Tibial nerve (tissue), 3 donors: ENCODE measurements at regions not wholly inside any gene's neighbourhood (a gene's known extent, or its start where the extent isn't known, plus 50 kb on each side); places are given as distances from the start of the nearest gene placed in this dataset.

Experiments
- POLR2A ChIP-seq, 2 donors: fragments of 450-650 bp; IDR thresholded peaks; one replicate each; pipeline ENCODE4 v1.6.1; 2017; ENCODE audit warnings: antibody characterized with exemption in 2 of 2, mild to moderate bottlenecking in 2 of 2, moderate library complexity in 2 of 2
- TF ChIP-seq, protein P1 (sequence below), 5 experiments: fragments of 200-600 bp in 3 of 5; fragments of 450-650 bp in 2 of 5; sonication (generic) in 3 of 5; IDR thresholded peaks; one replicate each; pipeline ENCODE4 v1.5.1; 2016 to 2019; ENCODE audit warnings: antibody characterized with exemption in 5 of 5, mild to moderate bottlenecking in 3 of 5, moderate library complexity in 2 of 5

GRCh38 chr5:3886524-3887451, 291.2 kb downstream of the IRX1 start:
- TF ChIP-seq, protein P1, sequence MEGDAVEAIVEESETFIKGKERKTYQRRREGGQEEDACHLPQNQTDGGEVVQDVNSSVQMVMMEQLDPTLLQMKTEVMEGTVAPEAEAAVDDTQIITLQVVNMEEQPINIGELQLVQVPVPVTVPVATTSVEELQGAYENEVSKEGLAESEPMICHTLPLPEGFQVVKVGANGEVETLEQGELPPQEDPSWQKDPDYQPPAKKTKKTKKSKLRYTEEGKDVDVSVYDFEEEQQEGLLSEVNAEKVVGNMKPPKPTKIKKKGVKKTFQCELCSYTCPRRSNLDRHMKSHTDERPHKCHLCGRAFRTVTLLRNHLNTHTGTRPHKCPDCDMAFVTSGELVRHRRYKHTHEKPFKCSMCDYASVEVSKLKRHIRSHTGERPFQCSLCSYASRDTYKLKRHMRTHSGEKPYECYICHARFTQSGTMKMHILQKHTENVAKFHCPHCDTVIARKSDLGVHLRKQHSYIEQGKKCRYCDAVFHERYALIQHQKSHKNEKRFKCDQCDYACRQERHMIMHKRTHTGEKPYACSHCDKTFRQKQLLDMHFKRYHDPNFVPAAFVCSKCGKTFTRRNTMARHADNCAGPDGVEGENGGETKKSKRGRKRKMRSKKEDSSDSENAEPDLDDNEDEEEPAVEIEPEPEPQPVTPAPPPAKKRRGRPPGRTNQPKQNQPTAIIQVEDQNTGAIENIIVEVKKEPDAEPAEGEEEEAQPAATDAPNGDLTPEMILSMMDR (IDR thresholded peaks at IDR 0.05), result no peak
- TF ChIP-seq POLR2A (IDR thresholded peaks at IDR 0.05), result no peak
